ENCODE measurements at regions not wholly inside any gene's neighbourhood (a gene's known extent, or its start where the extent isn't known, plus 50 kb on each side); places are given as distances from the start of the nearest gene placed in this dataset.

- Mint-ChIP-seq H3K4me3 (no peak overlapping the region), H3K36me3 (ENCODE audit: low read depth) (no peaks in the 10 kb centered on the region), H3K27ac (no peak overlapping the region), H3K9me3 (no peaks in the 10 kb centered on the region), H3K27me3 (peaks cover 14% of the 10 kb centered on the region), H3K4me1 (ENCODE audit: low read depth) (peaks cover 2% of the 10 kb centered on the region)
- DNase-seq: no peak
Observed at GRCh38 chr5:133753856-133754255, 141.5 kb upstream of the FSTL4 start.

- H3K27me3 Mint-ChIP-seq: peaks cover 15% of the 10 kb centered on the region
- no peaks in the 10 kb centered on the region for H3K36me3 Mint-ChIP-seq (ENCODE audit: low read depth)
- peaks cover 2% of the 10 kb centered on the region for H3K9me3 Mint-ChIP-seq
- no peak for DNase-seq
- no peak overlapping the region for H3K4me3 Mint-ChIP-seq
- H3K4me1 Mint-ChIP-seq (ENCODE audit: low read depth): no peaks in the 10 kb centered on the region
- no peak overlapping the region for H3K27ac Mint-ChIP-seq
Observed at GRCh38 chr5:133751846-133752245, 139.5 kb upstream of the FSTL4 start.

- no peak for DNase-seq
- H3K4me1 Mint-ChIP-seq (ENCODE audit: low read depth): no peaks in the 10 kb centered on the region
- H3K36me3 Mint-ChIP-seq (ENCODE audit: low read depth): no peaks in the 10 kb centered on the region
- no peak overlapping the region for H3K27ac Mint-ChIP-seq
- peaks cover 12% of the 10 kb centered on the region for H3K27me3 Mint-ChIP-seq
- no peak overlapping the region for H3K4me3 Mint-ChIP-seq
- peaks cover 2% of the 10 kb centered on the region for H3K9me3 Mint-ChIP-seq
Observed at GRCh38 chr5:133751421-133751820, 139.1 kb upstream of the FSTL4 start.

DNA sequence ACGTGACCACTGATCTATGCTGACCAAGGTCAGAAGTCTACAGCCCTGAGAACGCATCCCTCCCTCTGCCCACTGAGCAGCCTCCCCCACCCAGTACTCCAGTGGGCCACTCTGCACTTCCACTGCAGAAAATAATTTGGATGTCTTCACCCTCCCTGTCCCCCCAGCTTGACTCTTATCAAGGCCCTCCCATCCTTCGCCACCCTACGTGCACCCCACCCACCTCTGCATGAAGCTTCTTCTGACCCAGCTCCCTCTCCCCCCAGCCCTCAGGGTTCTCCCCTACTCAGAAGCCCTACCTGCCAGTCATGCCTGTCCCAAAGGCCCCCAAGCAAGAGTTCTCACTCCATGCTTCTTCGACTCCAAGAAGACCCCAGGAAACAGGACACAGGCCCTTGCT lies 138.5 kb upstream of the FSTL4 start:
- no peak for DNase-seq
- peaks cover 2% of the 10 kb centered on the region for H3K9me3 Mint-ChIP-seq
- peaks cover 12% of the 10 kb centered on the region for H3K27me3 Mint-ChIP-seq
- H3K27ac Mint-ChIP-seq: no peak overlapping the region
- no peaks in the 10 kb centered on the region for H3K4me1 Mint-ChIP-seq (ENCODE audit: low read depth)
- H3K4me3 Mint-ChIP-seq: no peak overlapping the region
- no peaks in the 10 kb centered on the region for H3K36me3 Mint-ChIP-seq (ENCODE audit: low read depth)

- H3K27ac Mint-ChIP-seq: no peak overlapping the region
- H3K4me3 Mint-ChIP-seq: no peak overlapping the region
- no peak for DNase-seq
Observed at GRCh38 chr5:133750356-133750755, 138.0 kb upstream of the FSTL4 start.

DNA sequence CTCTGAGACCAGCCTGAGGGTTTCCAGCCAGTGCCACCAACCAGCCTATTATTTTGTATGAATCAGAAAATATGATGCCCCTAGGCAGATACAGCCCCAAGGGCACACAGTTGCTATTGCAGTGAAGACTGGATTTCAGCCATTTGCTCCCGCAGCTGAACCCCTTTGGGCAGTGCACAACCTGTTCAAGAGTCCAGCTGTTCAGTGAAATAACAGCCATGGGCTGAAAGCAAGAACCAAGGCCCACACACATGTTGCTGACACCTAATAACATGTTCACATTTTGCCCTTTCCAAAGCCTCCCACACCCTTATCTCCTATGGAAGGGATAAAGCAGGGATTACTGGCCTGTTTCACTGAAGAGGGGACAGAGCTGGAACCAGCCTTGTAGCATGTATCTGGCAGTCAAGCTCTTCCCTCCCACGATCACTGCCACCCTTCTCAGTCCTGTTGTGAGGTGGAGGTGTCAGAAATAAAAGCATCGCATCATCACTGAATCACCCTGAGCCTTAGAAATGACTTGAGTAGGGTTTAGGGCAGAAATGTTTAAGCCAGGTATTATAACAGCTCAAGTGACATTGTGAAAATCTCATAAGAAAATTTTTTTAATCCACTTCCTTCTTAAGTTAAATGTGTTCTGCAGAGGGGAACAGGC lies 137.1 kb upstream of the FSTL4 start:
- H3K36me3 Mint-ChIP-seq (ENCODE audit: low read depth): no peaks in the 10 kb centered on the region
- H3K4me1 Mint-ChIP-seq (ENCODE audit: low read depth): no peaks in the 10 kb centered on the region
- no peak overlapping the region for H3K4me3 Mint-ChIP-seq
- peaks cover 2% of the 10 kb centered on the region for H3K9me3 Mint-ChIP-seq
- H3K27me3 Mint-ChIP-seq: peaks cover 2% of the 10 kb centered on the region
- DNase-seq: no peak
- H3K27ac Mint-ChIP-seq: no peak overlapping the region

More at GRCh38 chr5:133750356-133750755, 138.0 kb upstream of the FSTL4 start:
- no peaks in the 10 kb centered on the region for H3K4me1 Mint-ChIP-seq (ENCODE audit: low read depth)
- peaks cover 2% of the 10 kb centered on the region for H3K9me3 Mint-ChIP-seq
- no peaks in the 10 kb centered on the region for H3K36me3 Mint-ChIP-seq (ENCODE audit: low read depth)
- H3K27me3 Mint-ChIP-seq: peaks cover 11% of the 10 kb centered on the region

DNA sequence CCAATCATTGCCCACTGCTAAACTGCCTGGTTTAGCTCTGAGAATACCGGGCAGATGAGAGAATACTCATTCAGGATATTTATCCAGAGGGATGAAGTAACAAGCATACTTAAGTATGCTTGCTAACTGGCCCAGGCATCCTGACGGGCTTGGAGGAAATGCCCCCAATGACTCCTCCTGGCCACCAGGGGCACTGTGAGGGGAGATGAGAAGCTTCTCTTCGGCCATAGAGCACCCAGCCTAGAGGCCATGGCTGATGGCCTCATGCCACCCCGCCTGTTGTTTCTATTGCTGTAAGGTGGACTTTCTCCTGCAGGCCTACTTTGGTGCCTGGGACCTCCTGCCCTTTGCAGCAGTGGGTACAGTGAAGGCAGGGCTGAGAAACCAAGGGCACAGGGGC lies 134.5 kb upstream of the FSTL4 start:
- Mint-ChIP-seq H3K36me3 (ENCODE audit: low read depth) (no peaks in the 10 kb centered on the region), H3K4me1 (ENCODE audit: low read depth) (no peaks in the 10 kb centered on the region), H3K9me3 (peaks cover 2% of the 10 kb centered on the region), H3K27ac (no peak overlapping the region), H3K27me3 (peaks cover 13% of the 10 kb centered on the region), H3K4me3 (no peak overlapping the region)
- peak; percentile 41 for DNase-seq

- no peak overlapping the region for H3K27ac Mint-ChIP-seq
- H3K4me3 Mint-ChIP-seq: no peak overlapping the region
- no peaks in the 10 kb centered on the region for H3K36me3 Mint-ChIP-seq (ENCODE audit: low read depth)
- H3K4me1 Mint-ChIP-seq (ENCODE audit: low read depth): no peaks in the 10 kb centered on the region
- DNase-seq: no peak
- peaks cover 21% of the 10 kb centered on the region for H3K27me3 Mint-ChIP-seq
- peaks cover 2% of the 10 kb centered on the region for H3K9me3 Mint-ChIP-seq
Observed at GRCh38 chr5:133744960-133745308, 132.6 kb upstream of the FSTL4 start.

DNA sequence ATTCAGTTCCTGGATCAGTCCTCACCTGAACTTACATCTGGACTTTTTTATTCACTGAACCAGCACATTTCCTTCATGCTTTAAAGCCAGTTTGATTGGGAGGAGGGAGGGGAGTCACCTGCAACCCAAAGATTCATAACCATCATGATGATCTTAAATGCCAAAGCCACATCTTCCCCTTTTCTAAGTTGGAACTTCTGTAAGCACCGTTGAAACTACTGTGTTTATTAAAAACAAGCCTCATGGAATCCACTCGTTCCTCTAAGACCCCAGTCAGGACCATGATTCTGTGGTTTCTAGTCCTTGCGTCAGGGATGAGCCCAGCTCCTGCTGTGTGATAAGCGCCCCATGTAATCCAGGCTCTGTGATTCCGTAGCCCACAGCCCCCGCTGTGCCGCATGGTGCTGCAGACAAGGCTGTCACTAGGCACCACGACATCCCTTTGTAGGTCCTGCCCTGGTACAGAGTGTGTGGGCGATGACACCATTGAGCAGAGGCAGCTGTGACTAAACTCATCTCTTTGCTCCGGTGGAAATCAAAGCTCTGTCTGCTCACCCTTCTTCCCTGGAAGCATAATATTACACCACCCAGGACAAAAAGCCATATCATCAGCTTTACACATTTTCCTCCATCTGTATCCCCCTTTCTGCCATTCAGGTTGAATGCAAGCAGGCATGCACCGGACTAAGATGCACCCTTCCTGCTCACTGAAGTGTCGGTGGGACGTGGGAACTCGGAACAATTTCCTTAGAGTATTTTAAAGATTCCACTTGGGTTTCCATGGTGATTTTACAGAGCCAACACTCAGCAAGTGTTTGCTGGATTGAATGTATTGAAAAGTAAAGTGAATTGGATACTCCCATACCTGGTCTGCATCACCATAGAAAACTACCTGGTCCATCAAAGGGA lies 132.0 kb upstream of the FSTL4 start:
- DNase-seq: no peak
- peaks cover 23% of the 10 kb centered on the region for H3K27me3 Mint-ChIP-seq
- H3K9me3 Mint-ChIP-seq: peaks cover 2% of the 10 kb centered on the region
- no peaks in the 10 kb centered on the region for H3K4me1 Mint-ChIP-seq (ENCODE audit: low read depth)
- H3K27ac Mint-ChIP-seq: no peak overlapping the region
- no peaks in the 10 kb centered on the region for H3K36me3 Mint-ChIP-seq (ENCODE audit: low read depth)
- H3K4me3 Mint-ChIP-seq: no peak overlapping the region

DNA sequence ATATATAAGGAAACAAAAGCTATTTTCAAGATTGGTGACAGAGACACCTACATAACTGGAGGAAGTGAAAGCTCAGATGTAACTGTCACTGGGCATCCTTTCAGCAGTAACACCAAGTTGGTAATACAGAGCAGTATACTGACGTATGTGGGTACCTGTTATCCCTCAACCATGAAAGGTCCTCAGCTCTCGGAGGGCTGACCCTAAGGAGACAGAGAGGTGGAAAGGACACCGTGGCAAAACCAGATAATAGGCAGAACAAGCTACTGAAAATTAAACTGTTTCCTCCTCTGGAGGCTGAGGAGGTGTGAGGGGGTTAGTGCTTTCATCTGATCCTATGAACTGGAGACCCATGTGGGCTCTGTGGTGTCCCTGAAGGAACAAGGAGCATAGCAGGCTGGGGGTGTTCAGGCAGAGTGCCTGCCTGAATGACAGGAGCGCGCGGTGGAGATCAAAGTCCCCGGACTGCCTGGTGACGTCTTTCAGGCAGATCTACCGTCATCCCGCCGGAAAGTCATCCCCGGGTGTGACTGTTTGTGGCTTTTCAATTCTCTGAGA lies 130.2 kb upstream of the FSTL4 start:
- H3K27ac Mint-ChIP-seq: no peak overlapping the region
- peaks cover 2% of the 10 kb centered on the region for H3K9me3 Mint-ChIP-seq
- no peak overlapping the region for H3K4me3 Mint-ChIP-seq
- no peak for DNase-seq
- H3K4me1 Mint-ChIP-seq (ENCODE audit: low read depth): no peaks in the 10 kb centered on the region
- H3K27me3 Mint-ChIP-seq: peaks cover 21% of the 10 kb centered on the region
- H3K36me3 Mint-ChIP-seq (ENCODE audit: low read depth): no peaks in the 10 kb centered on the region

DNA sequence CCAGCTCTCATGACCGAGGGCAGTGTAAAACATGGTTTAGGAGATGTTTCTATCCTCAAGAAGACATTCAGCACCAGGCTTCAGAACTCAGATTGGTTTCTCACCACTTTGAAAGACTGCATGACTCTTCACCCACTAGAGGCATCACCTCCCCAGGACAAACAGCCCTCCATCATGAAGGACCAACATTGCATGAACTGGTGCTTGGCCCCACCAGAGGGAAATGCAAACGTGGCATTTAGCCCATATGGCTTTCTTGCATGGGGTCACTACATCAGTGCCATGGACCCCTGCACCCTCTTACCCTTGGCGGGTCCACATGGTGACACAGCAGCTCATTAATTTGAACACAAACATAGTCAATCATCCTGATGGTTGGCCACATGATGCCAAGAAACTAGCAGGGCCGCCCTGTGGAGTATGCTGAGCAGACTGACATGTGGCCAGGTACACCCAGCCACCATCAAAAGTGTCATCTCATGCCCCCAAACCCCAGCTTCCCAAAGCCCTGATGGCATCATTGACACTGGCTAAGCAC lies 129.5 kb upstream of the FSTL4 start:
- DNase-seq: no peak
- H3K4me3 Mint-ChIP-seq: no peak overlapping the region
- peaks cover 21% of the 10 kb centered on the region for H3K27me3 Mint-ChIP-seq
- peaks cover under 1% of the 10 kb centered on the region for H3K9me3 Mint-ChIP-seq
- H3K36me3 Mint-ChIP-seq (ENCODE audit: low read depth): no peaks in the 10 kb centered on the region
- H3K4me1 Mint-ChIP-seq (ENCODE audit: low read depth): no peaks in the 10 kb centered on the region
- no peak overlapping the region for H3K27ac Mint-ChIP-seq

DNA sequence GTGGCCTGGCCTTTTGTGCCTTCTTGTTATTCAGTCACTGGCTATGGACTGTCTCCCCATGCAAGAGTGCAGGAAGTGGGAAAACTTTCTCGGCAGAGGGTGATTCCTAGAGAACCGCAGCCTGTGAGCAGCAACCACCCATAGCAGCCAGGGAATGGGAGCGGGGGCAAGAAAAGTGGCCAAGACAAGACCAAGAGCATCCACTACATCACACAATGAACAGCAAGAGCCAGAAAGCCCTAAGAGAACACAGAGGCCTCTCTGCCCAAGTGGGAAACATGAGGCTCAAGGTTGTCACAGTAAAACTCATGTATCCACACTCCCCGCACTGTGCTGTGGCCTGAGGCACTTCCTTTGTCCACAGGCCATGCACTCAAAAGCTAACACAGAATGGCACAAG lies 129.1 kb upstream of the FSTL4 start:
- H3K9me3 Mint-ChIP-seq: no peaks in the 10 kb centered on the region
- no peak overlapping the region for H3K27ac Mint-ChIP-seq
- DNase-seq: no peak
- no peak overlapping the region for H3K4me3 Mint-ChIP-seq
- peaks cover 21% of the 10 kb centered on the region for H3K27me3 Mint-ChIP-seq
- no peaks in the 10 kb centered on the region for H3K4me1 Mint-ChIP-seq (ENCODE audit: low read depth)
- H3K36me3 Mint-ChIP-seq (ENCODE audit: low read depth): no peaks in the 10 kb centered on the region

GRCh38 chr5:133739181-133739780 lies 126.9 kb upstream of the FSTL4 start:
- H3K4me3 Mint-ChIP-seq: no peak overlapping the region
- no peaks in the 10 kb centered on the region for H3K4me1 Mint-ChIP-seq (ENCODE audit: low read depth)
- no peak overlapping the region for H3K27ac Mint-ChIP-seq
- H3K27me3 Mint-ChIP-seq: peaks cover 21% of the 10 kb centered on the region
- DNase-seq: no peak
- H3K36me3 Mint-ChIP-seq (ENCODE audit: low read depth): no peaks in the 10 kb centered on the region
- no peaks in the 10 kb centered on the region for H3K9me3 Mint-ChIP-seq

- no peaks in the 10 kb centered on the region for H3K9me3 Mint-ChIP-seq
- H3K36me3 Mint-ChIP-seq (ENCODE audit: low read depth): no peaks in the 10 kb centered on the region
- H3K27me3 Mint-ChIP-seq: peaks cover 19% of the 10 kb centered on the region
- no peaks in the 10 kb centered on the region for H3K4me1 Mint-ChIP-seq (ENCODE audit: low read depth)
- H3K27ac Mint-ChIP-seq: no peak overlapping the region
- no peak for DNase-seq
- no peak overlapping the region for H3K4me3 Mint-ChIP-seq
Observed at GRCh38 chr5:133738271-133738670, 125.9 kb upstream of the FSTL4 start.
